HK-2 (cell line): ENCODE measurements at regions not wholly inside any gene's neighbourhood (a gene's known extent, or its start where the extent isn't known, plus 50 kb on each side); places are given as distances from the start of the nearest gene placed in this dataset.
"Not testable (repeated sequence)": the region's sequence is repeated elsewhere in the genome, so short reads cannot be mapped to it uniquely, and the experiment has no call there.

Source experiments
- DNase-seq: peaks from one replicate; pipeline ENCODE4 v3.0.0-alpha.2; 2018; ENCODE audit not compliant: unreplicated experiment

- no peak for DNase-seq
Observed at GRCh38 chr17:12195418-12195817, 174.7 kb downstream of the MAP2K4 start.

GRCh38 chr17:12201294-12201880 lies 180.7 kb downstream of the MAP2K4 start:
- no peak for DNase-seq

GRCh38 chr17:12209632-12210191 lies 189.0 kb downstream of the MAP2K4 start:
- DNase-seq, result no peak

GRCh38 chr17:12220714-12221439 lies 200.2 kb downstream of the MAP2K4 start:
- DNase-seq, result not testable (repeated sequence)

- DNase-seq, result no peak
Observed at GRCh38 chr17:12222392-12222791, 201.7 kb downstream of the MAP2K4 start.

GRCh38 chr17:12227547-12227946 lies 206.9 kb downstream of the MAP2K4 start:
- no peak for DNase-seq

- DNase-seq, result no peak
Observed at GRCh38 chr17:12229335-12229734, 208.7 kb downstream of the MAP2K4 start.

- DNase-seq, result no peak
Observed at GRCh38 chr17:12230481-12231354, 210.0 kb downstream of the MAP2K4 start.

GRCh38 chr17:12231355-12231682 lies 210.6 kb downstream of the MAP2K4 start:
- DNase-seq, result peak; percentile 1

- not testable (repeated sequence) for DNase-seq
Observed at GRCh38 chr17:12239021-12239420, 218.3 kb downstream of the MAP2K4 start.

- DNase-seq, result no peak
Observed at GRCh38 chr17:12242345-12242954, 221.8 kb downstream of the MAP2K4 start.

GRCh38 chr17:12247761-12248160 lies 227.1 kb downstream of the MAP2K4 start:
- DNase-seq, result no peak

- DNase-seq, result no peak
Observed at GRCh38 chr17:12250973-12251372, 230.3 kb downstream of the MAP2K4 start.

GRCh38 chr17:12252462-12252861 lies 231.8 kb downstream of the MAP2K4 start:
- no peak for DNase-seq

GRCh38 chr17:12254460-12254859 lies 233.8 kb downstream of the MAP2K4 start:
- DNase-seq, result no peak

- DNase-seq, result peak; percentile 10
Observed at GRCh38 chr17:12256380-12256995, 235.8 kb downstream of the MAP2K4 start.

- DNase-seq, result no peak
Observed at GRCh38 chr17:12257176-12257575, 236.5 kb downstream of the MAP2K4 start.

- DNase-seq, result no peak
Observed at GRCh38 chr17:12261354-12261753, 240.7 kb downstream of the MAP2K4 start.

GRCh38 chr17:12269751-12270150 lies 249.1 kb downstream of the MAP2K4 start:
- DNase-seq, result no peak

- DNase-seq, result no peak
Observed at GRCh38 chr17:12277827-12278226, 257.1 kb downstream of the MAP2K4 start.

GRCh38 chr17:12282056-12282455 lies 261.4 kb downstream of the MAP2K4 start:
- no peak for DNase-seq

- no peak for DNase-seq
Observed at GRCh38 chr17:12287953-12288352, 267.3 kb downstream of the MAP2K4 start.
